ENCODE measurements at regions not wholly inside any gene's neighbourhood (a gene's known extent, or its start where the extent isn't known, plus 50 kb on each side); places are given as distances from the start of the nearest gene placed in this dataset.

DNA sequence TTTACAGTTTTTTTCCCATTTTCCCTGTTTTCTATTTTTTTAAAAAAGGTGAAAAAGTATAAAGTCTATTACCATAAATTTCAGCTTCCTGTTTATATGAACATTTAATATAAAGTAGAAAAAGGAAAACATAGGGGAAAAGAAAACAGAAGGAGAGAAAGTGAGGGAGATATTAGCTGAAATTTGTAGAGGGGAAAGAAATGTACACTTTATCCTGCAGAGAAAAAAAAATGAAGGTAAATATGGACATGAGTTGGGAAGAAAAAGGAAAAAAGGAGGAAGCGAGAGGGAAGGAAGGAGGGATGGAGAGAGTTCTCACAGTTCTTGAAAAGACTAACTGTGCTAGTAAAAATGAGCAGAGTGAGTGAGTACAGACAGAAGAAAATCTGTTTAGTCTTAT lies 91.6 kb upstream of the BTG1 start (continued):
- TF ChIP-seq, protein P1, sequence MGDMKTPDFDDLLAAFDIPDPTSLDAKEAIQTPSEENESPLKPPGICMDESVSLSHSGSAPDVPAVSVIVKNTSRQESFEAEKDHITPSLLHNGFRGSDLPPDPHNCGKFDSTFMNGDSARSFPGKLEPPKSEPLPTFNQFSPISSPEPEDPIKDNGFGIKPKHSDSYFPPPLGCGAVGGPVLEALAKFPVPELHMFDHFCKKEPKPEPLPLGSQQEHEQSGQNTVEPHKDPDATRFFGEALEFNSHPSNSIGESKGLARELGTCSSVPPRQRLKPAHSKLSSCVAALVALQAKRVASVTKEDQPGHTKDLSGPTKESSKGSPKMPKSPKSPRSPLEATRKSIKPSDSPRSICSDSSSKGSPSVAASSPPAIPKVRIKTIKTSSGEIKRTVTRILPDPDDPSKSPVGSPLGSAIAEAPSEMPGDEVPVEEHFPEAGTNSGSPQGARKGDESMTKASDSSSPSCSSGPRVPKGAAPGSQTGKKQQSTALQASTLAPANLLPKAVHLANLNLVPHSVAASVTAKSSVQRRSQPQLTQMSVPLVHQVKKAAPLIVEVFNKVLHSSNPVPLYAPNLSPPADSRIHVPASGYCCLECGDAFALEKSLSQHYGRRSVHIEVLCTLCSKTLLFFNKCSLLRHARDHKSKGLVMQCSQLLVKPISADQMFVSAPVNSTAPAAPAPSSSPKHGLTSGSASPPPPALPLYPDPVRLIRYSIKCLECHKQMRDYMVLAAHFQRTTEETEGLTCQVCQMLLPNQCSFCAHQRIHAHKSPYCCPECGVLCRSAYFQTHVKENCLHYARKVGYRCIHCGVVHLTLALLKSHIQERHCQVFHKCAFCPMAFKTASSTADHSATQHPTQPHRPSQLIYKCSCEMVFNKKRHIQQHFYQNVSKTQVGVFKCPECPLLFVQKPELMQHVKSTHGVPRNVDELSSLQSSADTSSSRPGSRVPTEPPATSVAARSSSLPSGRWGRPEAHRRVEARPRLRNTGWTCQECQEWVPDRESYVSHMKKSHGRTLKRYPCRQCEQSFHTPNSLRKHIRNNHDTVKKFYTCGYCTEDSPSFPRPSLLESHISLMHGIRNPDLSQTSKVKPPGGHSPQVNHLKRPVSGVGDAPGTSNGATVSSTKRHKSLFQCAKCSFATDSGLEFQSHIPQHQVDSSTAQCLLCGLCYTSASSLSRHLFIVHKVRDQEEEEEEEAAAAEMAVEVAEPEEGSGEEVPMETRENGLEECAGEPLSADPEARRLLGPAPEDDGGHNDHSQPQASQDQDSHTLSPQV (IDR thresholded peaks at IDR 0.05) = no peak
- TF ChIP-seq DPF2 (IDR thresholded peaks at IDR 0.05) (no peak), JUND (IDR thresholded peaks at IDR 0.05; ENCODE audit: low read depth, low read length) (no peak), RELA (IDR thresholded peaks at IDR 0.05; ENCODE audit: borderline replicate concordance, partially characterized antibody) (no peak), NFYA (IDR thresholded peaks at IDR 0.05; ENCODE audit: borderline replicate concordance, low read depth, low read length) (no peak)
- TF ChIP-seq, protein P2, sequence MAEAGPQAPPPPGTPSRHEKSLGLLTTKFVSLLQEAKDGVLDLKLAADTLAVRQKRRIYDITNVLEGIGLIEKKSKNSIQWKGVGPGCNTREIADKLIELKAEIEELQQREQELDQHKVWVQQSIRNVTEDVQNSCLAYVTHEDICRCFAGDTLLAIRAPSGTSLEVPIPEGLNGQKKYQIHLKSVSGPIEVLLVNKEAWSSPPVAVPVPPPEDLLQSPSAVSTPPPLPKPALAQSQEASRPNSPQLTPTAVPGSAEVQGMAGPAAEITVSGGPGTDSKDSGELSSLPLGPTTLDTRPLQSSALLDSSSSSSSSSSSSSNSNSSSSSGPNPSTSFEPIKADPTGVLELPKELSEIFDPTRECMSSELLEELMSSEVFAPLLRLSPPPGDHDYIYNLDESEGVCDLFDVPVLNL (IDR thresholded peaks at IDR 0.05; ENCODE audit: low read depth, low read length) = no peak

DNA sequence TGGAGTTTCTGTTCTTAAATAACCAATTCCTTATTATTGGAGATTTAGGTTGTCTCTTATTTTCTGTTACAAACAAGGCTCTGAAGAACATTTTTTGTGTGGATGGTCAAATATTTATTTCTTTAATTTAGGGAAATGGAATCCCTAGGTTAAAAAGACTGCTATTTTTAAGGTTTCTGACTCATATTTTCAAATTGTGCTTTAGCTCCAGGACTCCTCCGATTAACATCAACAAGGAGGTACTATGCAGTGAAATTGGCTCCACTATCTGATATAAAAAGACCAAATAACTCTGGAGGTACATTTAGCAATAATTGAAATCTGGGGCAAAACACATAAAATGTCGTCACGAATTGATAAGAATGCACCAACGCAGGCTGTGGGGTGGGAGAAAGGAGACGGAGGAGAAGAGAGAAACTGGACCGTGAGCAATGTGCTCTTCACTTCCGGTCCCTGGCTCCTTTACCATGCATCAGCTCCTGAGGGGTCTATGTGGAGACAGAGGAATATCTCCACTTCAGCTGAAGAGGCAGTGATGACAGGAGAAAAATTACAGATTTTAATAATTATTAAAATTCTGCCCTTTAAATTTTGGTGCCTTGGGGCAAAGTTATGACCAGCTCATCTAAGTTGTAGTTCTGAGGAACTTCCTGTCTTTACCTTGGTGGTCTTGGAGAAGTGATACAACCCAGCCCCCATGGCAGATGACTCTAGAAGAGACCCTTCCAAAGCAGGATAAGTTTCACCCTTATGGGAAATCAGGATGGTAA lies 90.2 kb upstream of the BTG1 start:
- H3K4me1 ChIP-seq (ENCODE audit: control insufficient read depth, insufficient read depth, low read length) = no peaks in the 10 kb centered on the region
- ChIA-PET SMC1A (ENCODE audit: uncharacterized antibody, unreplicated experiment) (interaction anchor here (0.8 to 1.9 kb wide), 3 partner anchors 14 to 335 kb away, joined by 3 to 9 read pairs (median 6); no protein-coding TSS in a partner anchor), POLR2A (no interaction called here), RAD21 (ENCODE audit: unreplicated experiment) (no interaction called here), CTCF (interaction anchor here (0.6 kb wide), 1 partner anchor 97 kb away, joined by 3 read pairs; no protein-coding TSS in a partner anchor)
- no peak overlapping the region for H3K9ac ChIP-seq (ENCODE audit: control insufficient read depth, insufficient read depth, low read length)
- no peaks in the 10 kb centered on the region for H3K27me3 ChIP-seq (replicated peaks in 1 of 2; ENCODE audit: control insufficient read depth in 2 of 2, insufficient read depth in 2 of 2, low read length in 1 of 2)
- FAIRE-seq (no peak), ATAC-seq (no peak), DNase-seq (ENCODE audit: low read depth, low spot score) (no peak)
- no peak overlapping the region for H3K4me2 ChIP-seq (ENCODE audit: control insufficient read depth, insufficient read depth)
- WGBS (ENCODE audit: insufficient coverage, insufficient replicate concordance, low lambda C conversion rate, missing lambda C conversion rate) = 94% methylated on average over 7 of the region's 7 CpGs
- intact Hi-C loops (cut with micrococcal nuclease; ENCODE audit: unreplicated experiment) = no loop called here
- no peaks in the 10 kb centered on the region for H4K20me1 ChIP-seq (ENCODE audit: control insufficient read depth, insufficient read depth)
- no peak for TF ChIP-seq EP300 (IDR thresholded peaks at IDR 0.05; ENCODE audit: borderline replicate concordance in 1 of 2, control insufficient read depth in 1 of 2, low read depth in 2 of 2, low read length in 2 of 2)
- no peak for TF ChIP-seq SMAD1 (IDR thresholded peaks at IDR 0.05; ENCODE audit: low read depth, partially characterized antibody)
- no peak overlapping the region for H2AFZ ChIP-seq (ENCODE audit: control insufficient read depth, low read depth, low read length)
- no peak overlapping the region for H3K4me3 ChIP-seq
- no TSS peak for BruUV-seq (replicated peaks)
- no peaks in the 10 kb centered on the region for H3K79me2 ChIP-seq (ENCODE audit: control insufficient read depth, insufficient read depth, low read length)
- no peak overlapping the region for H3K27ac ChIP-seq (ENCODE audit: control insufficient read depth, insufficient read depth)
- in situ Hi-C loops (cut with MboI) = no loop called here
- no peaks in the 10 kb centered on the region for H3K36me3 ChIP-seq (ENCODE audit: control insufficient read depth in 2 of 2, insufficient read depth in 2 of 2, low read length in 1 of 2)
- no peaks in the 10 kb centered on the region for H3K9me3 ChIP-seq (replicated peaks; ENCODE audit: control insufficient read depth, insufficient read depth, low read length)

Data from GM12878 (cell line).